K562 (cell line): ENCODE measurements at regions not wholly inside any gene's neighbourhood (a gene's known extent, or its start where the extent isn't known, plus 50 kb on each side); places are given as distances from the start of the nearest gene placed in this dataset.

ENCODE experiments used
- ATAC-seq: fragments of 200-7000 bp; cut with Tn5 transposase; 3 replicates; pipeline ENCODE4 v1.9.1; 2020; ENCODE audit warnings: moderate library complexity
- BruUV-seq: library from RNA; stranded (reverse); fragments of 400-500 nt; replicated peaks from 2 replicates; lab custom pipeline; 2021; lab: Mats Ljungman, UMichigan
- CTCF ChIA-PET: fragments of 300-600 bp; formaldehyde crosslinking; extraction: SDS; loops from one replicate; lab custom pipeline; 2021; ENCODE audit warnings: low intra/inter-chr PET ratio; lab: Yijun Ruan, JAX
- POLR2A ChIA-PET: fragments of 300-600, 350-650 bp; sonication (Branson Sonifier 250); formaldehyde crosslinking; extraction: SDS; loops from one replicate; lab custom pipeline; 2021; ENCODE audit warnings: antibody characterized with exemption, inconsistent platforms; lab: Yijun Ruan, JAX
- DNase-seq, 4 experiments: peaks; one replicate each; pipeline versions ENCODE4 v3.0.0 to v3.0.0-alpha.2; 2011 to 2018; ENCODE audit warnings: low spot score in 3 of 4, mixed read lengths in 3 of 4; ENCODE audit errors: extremely low read depth in 1 of 4
- FAIRE-seq: peaks from 2 replicates; lab custom pipeline; 2011; peaks lifted over from hg19 to GRCh38; lab: Jason Lieb, UNC
- H2AFZ ChIP-seq: 2 replicates; pipeline ENCODE4 v1.6.0; 2011; ENCODE audit warnings: low read depth, low read length, control low read depth, inconsistent platforms
- H3K27ac ChIP-seq: fragments of 200-600 bp; 3 replicates; pipeline ENCODE4 v1.8.0; 2011; ENCODE audit warnings: low read depth, mild to moderate bottlenecking, control low read depth, inconsistent platforms, low read length, moderate library complexity, mixed read lengths; ENCODE audit errors: extremely low read depth
- H3K27me3 ChIP-seq, 2 experiments: fragments of 300-600 bp in 1 of 2; 2 replicates in 1 of 2; 3 replicates in 1 of 2; pipeline versions ENCODE4 v1.6.0 to v1.8.0; 2011; ENCODE audit warnings: inconsistent platforms in 2 of 2, low read length in 2 of 2, mild to moderate bottlenecking in 1 of 2, mixed read lengths in 1 of 2, moderate library complexity in 1 of 2; ENCODE audit not compliant: control insufficient read depth in 2 of 2, insufficient read depth in 2 of 2
- H3K36me3 ChIP-seq: fragments of 300-600 bp; 3 replicates; pipeline ENCODE4 v1.8.0; 2011; ENCODE audit warnings: mild to moderate bottlenecking, low read length, inconsistent platforms; ENCODE audit not compliant: control insufficient read depth, insufficient read depth
- H3K4me1 ChIP-seq, 2 experiments: fragments of 200-600 bp in 1 of 2; replicated peaks in 1 of 2; 2 replicates in 1 of 2; 3 replicates in 1 of 2; pipeline versions ENCODE4 v1.5.1 to v1.8.0; 2011; ENCODE audit warnings: inconsistent platforms in 2 of 2, low read length in 2 of 2, mild to moderate bottlenecking in 1 of 2, mixed read lengths in 1 of 2, moderate library complexity in 1 of 2; ENCODE audit not compliant: control insufficient read depth in 2 of 2, insufficient read depth in 2 of 2
- H3K4me2 ChIP-seq: 2 replicates; pipeline ENCODE4 v1.6.1; 2011; ENCODE audit warnings: low read length, control low read depth, inconsistent platforms, mixed read lengths; ENCODE audit not compliant: insufficient read depth
- H3K4me3 ChIP-seq: fragments of 200-600 bp; sonication (generic), shearing (Covaris generic); 2 replicates; pipeline ENCODE4 v1.5.1; 2016; ENCODE audit warnings: control low read depth, inconsistent platforms
- H3K79me2 ChIP-seq: fragments of 200-600 bp; 3 replicates; pipeline ENCODE4 v1.8.0; 2011; ENCODE audit warnings: low read length, inconsistent platforms; ENCODE audit not compliant: control insufficient read depth, insufficient read depth
- H3K9ac ChIP-seq, 2 experiments: 2 replicates each; pipeline versions ENCODE4 v1.6.0 to v1.6.1; 2011; ENCODE audit warnings: low read depth in 2 of 2, low read length in 2 of 2, control low read depth in 1 of 2, inconsistent platforms in 1 of 2, mild to moderate bottlenecking in 1 of 2, mixed read lengths in 1 of 2; ENCODE audit not compliant: insufficient read depth in 1 of 2
- H3K9me1 ChIP-seq: one replicate; pipeline ENCODE4 v1.6.0; 2011; ENCODE audit warnings: inconsistent platforms, mild to moderate bottlenecking, low read length, moderate library complexity; ENCODE audit not compliant: control insufficient read depth, insufficient read depth
- H3K9me3 ChIP-seq: replicated peaks from 2 replicates; pipeline ENCODE4 v1.5.1; 2011; ENCODE audit warnings: low read depth, low read length, inconsistent platforms; ENCODE audit not compliant: control insufficient read depth, insufficient read depth
- H4K20me1 ChIP-seq: replicated peaks from 2 replicates; pipeline ENCODE4 v1.6.1; 2011; ENCODE audit warnings: low read length, inconsistent platforms, mixed read lengths; ENCODE audit not compliant: control insufficient read depth, insufficient read depth
- CEBPG ChIP-seq, 3 experiments: fragments of 200-800 bp in 1 of 3; sonication (Bioruptor generic) in 1 of 3; sonication (generic) in 1 of 3; formaldehyde crosslinking in 1 of 3; IDR thresholded peaks in 2 of 3; conservative IDR thresholded peaks in 1 of 3; 2 replicates each; pipeline versions ENCODE4 v1.6.1 to v1.8.0; 2016 to 2022; ENCODE audit warnings: missing compliant biosample characterization in 2 of 3, missing genetic modification characterization in 2 of 3, mild to moderate bottlenecking in 1 of 3, missing genetic modification reagents in 1 of 3
- E2F1 ChIP-seq: sonication (generic); formaldehyde crosslinking; IDR thresholded peaks from 2 replicates; pipeline ENCODE4 v1.8.1; 2023; ENCODE audit warnings: mild to moderate bottlenecking, missing genetic modification reagents, moderate library complexity
- FUS ChIP-seq: fragments of 200-400 bp; formaldehyde crosslinking; optimal IDR thresholded peaks from 2 replicates; pipeline ENCODE3; 2017; ENCODE audit warnings: low read depth, low read length
- NR3C1 ChIP-seq: sonication (generic); formaldehyde crosslinking; IDR thresholded peaks from 2 replicates; pipeline ENCODE4 v1.8.1; 2022; ENCODE audit warnings: missing genetic modification reagents
- PATZ1 ChIP-seq: fragments of 250-450 bp; sonication (Bioruptor Pico); IDR thresholded peaks from 2 replicates; pipeline ENCODE4 v1.5.0; 2020; ENCODE audit warnings: mild to moderate bottlenecking, borderline replicate concordance
- TFAM ChIP-seq: fragments of 250-450 bp; sonication (Bioruptor Pico); conservative IDR thresholded peaks from 2 replicates; pipeline ENCODE4 v1.5.0; 2021; ENCODE audit warnings: mild to moderate bottlenecking, moderate library complexity
- TFE3 ChIP-seq: fragments of 450-650 bp; formaldehyde crosslinking; IDR thresholded peaks from 2 replicates; pipeline ENCODE4 v1.4.0; 2020; ENCODE audit warnings: mild to moderate bottlenecking, mixed read lengths
- ZNF316 ChIP-seq: fragments of 450-650 bp; IDR thresholded peaks from 2 replicates; pipeline ENCODE4 v1.6.1; 2016
- WGBS: fragments of 100-300 bp; shearing (Covaris generic); methylation state at CpG from one replicate; pipeline ENCODE4 v1.1.6; 2016; ENCODE audit warnings: low coverage, mixed read lengths; ENCODE audit not compliant: insufficient coverage; ENCODE audit errors: missing lambda C conversion rate; 5-methylcytosine and 5-hydroxymethylcytosine counted together
- in situ Hi-C: fragments of 300-500 bp; cut with MboI; formaldehyde crosslinking; loops from 4 replicates; pipeline ENCODE4 v1.15.0; 2018; ENCODE audit warnings: inconsistent platforms, mixed read lengths
- intact Hi-C: fragments of 100-400 bp; cut with micrococcal nuclease; formaldehyde crosslinking; loops from 2 replicates; pipeline ENCODE4 v1.14.2; 2022

GRCh38 chr4:151940926-151941617, 180.3 kb upstream of the GATB start:
- ATAC-seq (no peak), FAIRE-seq (no peak)
- no peaks in the 10 kb centered on the region for H3K9me1 ChIP-seq
- H3K4me1 ChIP-seq, result no peaks in the 10 kb centered on the region
- intact Hi-C loops, result no loop called here
- no peaks in the 10 kb centered on the region for H4K20me1 ChIP-seq
- no peak overlapping the region for H3K4me3 ChIP-seq
- CTCF ChIA-PET, result no interaction called here
- TF ChIP-seq FUS (no peak), TFE3 (no peak), NR3C1 (CRISPR knock-in tag) (no peak)
- TF ChIP-seq, all 486 proteins: peak for 0
- Histone ChIP-seq H3K9me3 (no peaks in the 10 kb centered on the region), H3K27ac (no peak overlapping the region), H3K79me2 (no peaks in the 10 kb centered on the region), H2AFZ (no peak overlapping the region), H3K9ac (no peak overlapping the region), H3K4me2 (no peak overlapping the region), H3K27me3 (no peaks in the 10 kb centered on the region), H3K36me3 (no peaks in the 10 kb centered on the region)
- no TSS peak for BruUV-seq
- no peak for DNase-seq
- POLR2A ChIA-PET, result no interaction called here
- in situ Hi-C loops, result no loop called here
- 0% methylated on average over 3 of the region's 3 CpGs for WGBS

GRCh38 chr4:151940291-151940690, 179.5 kb upstream of the GATB start:
- CTCF ChIA-PET, result no interaction called here
- Histone ChIP-seq H4K20me1 (no peaks in the 10 kb centered on the region), H3K9me1 (no peaks in the 10 kb centered on the region), H3K4me2 (no peak overlapping the region), H3K79me2 (no peaks in the 10 kb centered on the region), H3K27me3 (no peaks in the 10 kb centered on the region), H3K9me3 (no peaks in the 10 kb centered on the region), H3K9ac (no peak overlapping the region), H3K36me3 (no peaks in the 10 kb centered on the region), H3K4me3 (no peak overlapping the region), H3K4me1 (no peaks in the 10 kb centered on the region), H3K27ac (no peak overlapping the region), H2AFZ (no peak overlapping the region)
- FAIRE-seq (no peak), DNase-seq (no peak), ATAC-seq (no peak)
- 4% methylated on average over 2 of the region's 2 CpGs for WGBS
- in situ Hi-C loops (no loop called here), intact Hi-C loops (no loop called here)
- BruUV-seq, result no TSS peak
- POLR2A ChIA-PET, result no interaction called here
- no peak for TF ChIP-seq TFAM (CRISPR knock-in tag)
- no peak for TF ChIP-seq NR3C1 (CRISPR knock-in tag)
- no peak for TF ChIP-seq ZNF316
- no peak for TF ChIP-seq PATZ1 (CRISPR knock-in tag)
- TF ChIP-seq CEBPG (CRISPR knock-in tag; IDR thresholded peaks at IDR 0.05), result no peak
- no peak for TF ChIP-seq CEBPG (tag; conservative IDR thresholded peaks at IDR 0.05 in 1 of 2, IDR thresholded peaks at IDR 0.05 in 1 of 2)
- TF ChIP-seq E2F1 (CRISPR knock-in tag), result no peak
